Activated T-helper 2 cell treated with anti-CD3 and anti-CD28 coated beads, Interferon-gamma antibody, Interleukin-2, Interleukin-4, amounts not matched to agents 10 μg/mL and 5 μg/mL and 100 μg/mL, durations not matched to agents 14 hours and 24 hours and 36 hours (primary cell): ENCODE measurements at regions not wholly inside any gene's neighbourhood (a gene's known extent, or its start where the extent isn't known, plus 50 kb on each side); places are given as distances from the start of the nearest gene placed in this dataset.

Source experiments
- DNase-seq: peaks from one replicate; pipeline ENCODE4 v3.0.0; 2021; ENCODE audit warnings: low spot score
- H3K27ac Mint-ChIP-seq: one replicate; pipeline ENCODE4 v1.8.0; 2021; ENCODE audit warnings: mixed read lengths
- H3K27me3 Mint-ChIP-seq: one replicate; pipeline ENCODE4 v1.8.0; 2021; ENCODE audit warnings: low read depth, mixed read lengths
- H3K36me3 Mint-ChIP-seq: one replicate; pipeline ENCODE4 v1.8.0; 2021; ENCODE audit warnings: low read depth, mixed read lengths
- H3K4me1 Mint-ChIP-seq: one replicate; pipeline ENCODE4 v1.8.0; 2021; ENCODE audit warnings: low read depth, mixed read lengths
- H3K4me3 Mint-ChIP-seq: one replicate; pipeline ENCODE4 v1.8.0; 2021; ENCODE audit warnings: low read depth, mild to moderate bottlenecking, moderate library complexity, mixed read lengths
- H3K9me3 Mint-ChIP-seq: one replicate; pipeline ENCODE4 v1.8.0; 2021; ENCODE audit warnings: mixed read lengths
- intact Hi-C: fragments of 100-400 bp; cut with micrococcal nuclease; formaldehyde crosslinking; loops from one replicate; pipeline ENCODE4 v1.15.1; 2023

- Mint-ChIP-seq H3K4me3 (no peak overlapping the region), H3K27me3 (no peaks in the 10 kb centered on the region), H3K4me1 (no peaks in the 10 kb centered on the region), H3K27ac (no peak overlapping the region), H3K36me3 (no peaks in the 10 kb centered on the region), H3K9me3 (no peaks in the 10 kb centered on the region)
- intact Hi-C loops, result no loop called here
- no peak for DNase-seq
Measured at GRCh38 chr6:169847141-169847674, 95.8 kb downstream of the ERMARD start.

- no peak for DNase-seq
- Mint-ChIP-seq H3K4me1 (no peaks in the 10 kb centered on the region), H3K36me3 (no peaks in the 10 kb centered on the region), H3K27me3 (no peaks in the 10 kb centered on the region), H3K27ac (no peak overlapping the region), H3K9me3 (no peaks in the 10 kb centered on the region), H3K4me3 (no peak overlapping the region)
- intact Hi-C loops, result no loop called here
Measured at GRCh38 chr6:169846286-169847056, 95.0 kb downstream of the ERMARD start.

GRCh38 chr6:169845426-169846285 is 94.2 kb downstream of the ERMARD start:
- no peaks in the 10 kb centered on the region for H3K4me1 Mint-ChIP-seq
- H3K9me3 Mint-ChIP-seq, result no peaks in the 10 kb centered on the region
- intact Hi-C loops, result no loop called here
- H3K4me3 Mint-ChIP-seq, result no peak overlapping the region
- no peak for DNase-seq
- H3K27ac Mint-ChIP-seq, result no peak overlapping the region
- no peaks in the 10 kb centered on the region for H3K36me3 Mint-ChIP-seq
- H3K27me3 Mint-ChIP-seq, result no peaks in the 10 kb centered on the region

GRCh38 chr6:169844946-169845345 is 93.5 kb downstream of the ERMARD start:
- no peaks in the 10 kb centered on the region for H3K9me3 Mint-ChIP-seq
- no peaks in the 10 kb centered on the region for H3K27me3 Mint-ChIP-seq
- no peaks in the 10 kb centered on the region for H3K36me3 Mint-ChIP-seq
- DNase-seq, result no peak
- H3K27ac Mint-ChIP-seq, result no peak overlapping the region
- H3K4me1 Mint-ChIP-seq, result no peaks in the 10 kb centered on the region
- H3K4me3 Mint-ChIP-seq, result no peak overlapping the region
- intact Hi-C loops, result no loop called here

- Mint-ChIP-seq H3K27me3 (no peaks in the 10 kb centered on the region), H3K4me3 (no peak overlapping the region), H3K4me1 (no peaks in the 10 kb centered on the region), H3K36me3 (no peaks in the 10 kb centered on the region), H3K9me3 (no peaks in the 10 kb centered on the region), H3K27ac (no peak overlapping the region)
- no peak for DNase-seq
- intact Hi-C loops, result no loop called here
Measured at GRCh38 chr6:169843991-169844390, 92.6 kb downstream of the ERMARD start.

- no peaks in the 10 kb centered on the region for H3K27me3 Mint-ChIP-seq
- H3K27ac Mint-ChIP-seq, result no peak overlapping the region
- H3K9me3 Mint-ChIP-seq, result no peaks in the 10 kb centered on the region
- DNase-seq, result no peak
- H3K4me1 Mint-ChIP-seq, result no peaks in the 10 kb centered on the region
- H3K36me3 Mint-ChIP-seq, result no peaks in the 10 kb centered on the region
- intact Hi-C loops, result no loop called here
- no peak overlapping the region for H3K4me3 Mint-ChIP-seq
Measured at GRCh38 chr6:169843110-169843509, 91.7 kb downstream of the ERMARD start.

GRCh38 chr6:169841907-169842606 is 90.6 kb downstream of the ERMARD start:
- H3K36me3 Mint-ChIP-seq, result no peaks in the 10 kb centered on the region
- no peak for DNase-seq
- no peaks in the 10 kb centered on the region for H3K9me3 Mint-ChIP-seq
- no peaks in the 10 kb centered on the region for H3K4me1 Mint-ChIP-seq
- H3K4me3 Mint-ChIP-seq, result no peak overlapping the region
- intact Hi-C loops, result no loop called here
- no peaks in the 10 kb centered on the region for H3K27me3 Mint-ChIP-seq
- no peak overlapping the region for H3K27ac Mint-ChIP-seq

GRCh38 chr6:169841251-169841650 is 89.8 kb downstream of the ERMARD start:
- no peak for DNase-seq
- H3K36me3 Mint-ChIP-seq, result no peaks in the 10 kb centered on the region
- no peaks in the 10 kb centered on the region for H3K9me3 Mint-ChIP-seq
- H3K27ac Mint-ChIP-seq, result no peak overlapping the region
- H3K4me3 Mint-ChIP-seq, result no peak overlapping the region
- no peaks in the 10 kb centered on the region for H3K4me1 Mint-ChIP-seq
- intact Hi-C loops, result no loop called here
- H3K27me3 Mint-ChIP-seq, result peaks cover 2% of the 10 kb centered on the region

- intact Hi-C loops, result no loop called here
- no peaks in the 10 kb centered on the region for H3K4me1 Mint-ChIP-seq
- H3K9me3 Mint-ChIP-seq, result no peaks in the 10 kb centered on the region
- no peaks in the 10 kb centered on the region for H3K36me3 Mint-ChIP-seq
- H3K4me3 Mint-ChIP-seq, result no peak overlapping the region
- DNase-seq, result no peak
- H3K27me3 Mint-ChIP-seq, result peaks cover 8% of the 10 kb centered on the region
- peak overlapping the region; percentile 67 for H3K27ac Mint-ChIP-seq
Measured at GRCh38 chr6:169839898-169840631, 88.6 kb downstream of the ERMARD start.

- Mint-ChIP-seq H3K27ac (no peak overlapping the region), H3K36me3 (no peaks in the 10 kb centered on the region), H3K4me3 (no peak overlapping the region), H3K4me1 (no peaks in the 10 kb centered on the region), H3K27me3 (peaks cover 14% of the 10 kb centered on the region), H3K9me3 (no peaks in the 10 kb centered on the region)
- intact Hi-C loops, result no loop called here
- no peak for DNase-seq
Measured at GRCh38 chr6:169839493-169839892, 88.1 kb downstream of the ERMARD start.

- Mint-ChIP-seq H3K27ac (no peak overlapping the region), H3K4me1 (no peaks in the 10 kb centered on the region), H3K36me3 (no peaks in the 10 kb centered on the region), H3K4me3 (no peak overlapping the region), H3K9me3 (no peaks in the 10 kb centered on the region), H3K27me3 (peaks cover 18% of the 10 kb centered on the region)
- no peak for DNase-seq
- intact Hi-C loops, result no loop called here
Measured at GRCh38 chr6:169839029-169839481, 87.6 kb downstream of the ERMARD start.

- DNase-seq, result no peak
- H3K9me3 Mint-ChIP-seq, result no peaks in the 10 kb centered on the region
- no peak overlapping the region for H3K27ac Mint-ChIP-seq
- no peaks in the 10 kb centered on the region for H3K36me3 Mint-ChIP-seq
- no peaks in the 10 kb centered on the region for H3K4me1 Mint-ChIP-seq
- H3K27me3 Mint-ChIP-seq, result peaks cover 22% of the 10 kb centered on the region
- H3K4me3 Mint-ChIP-seq, result no peak overlapping the region
- intact Hi-C loops, result no loop called here
Measured at GRCh38 chr6:169838346-169839028, 87.1 kb downstream of the ERMARD start.
